ENCODE measurements at regions not wholly inside any gene's neighbourhood (a gene's known extent, or its start where the extent isn't known, plus 50 kb on each side); places are given as distances from the start of the nearest gene placed in this dataset.

GRCh38 chr9:131805803-131806202, 65.9 kb upstream of the RAPGEF1 start:
- POLR2A ChIA-PET, result interaction anchor here (0.8 to 1.2 kb wide), 2 partner anchors 10 to 29 kb away, joined by 3 read pairs; no protein-coding TSS in a partner anchor
- Histone ChIP-seq H3K79me2 (ENCODE audit: control insufficient read depth, insufficient read depth, low read length) (no peaks in the 10 kb centered on the region), H3K9ac (ENCODE audit: insufficient read depth in 1 of 2, low read depth in 2 of 2, low read length in 2 of 2) (no peak overlapping the region), H3K4me1 (replicated peaks in 1 of 2; ENCODE audit: control insufficient read depth in 2 of 2, insufficient read depth in 2 of 2, low read length in 2 of 2) (no peaks in the 10 kb centered on the region; a peak in 1 of 5 replicates), H2AFZ (ENCODE audit: low read depth, low read length) (no peak overlapping the region), H3K27me3 (ENCODE audit: control insufficient read depth in 2 of 2, insufficient read depth in 2 of 2, low read length in 2 of 2) (peaks cover 22 to 47% of the 10 kb centered on the region in 2 experiments; a peak in 4 of 5 replicates), H3K9me1 (ENCODE audit: control insufficient read depth, insufficient read depth, low read length) (no peaks in the 10 kb centered on the region), H3K36me3 (ENCODE audit: control insufficient read depth, insufficient read depth, low read length) (no peaks in the 10 kb centered on the region), H4K20me1 (replicated peaks; ENCODE audit: control insufficient read depth, insufficient read depth, low read length) (peaks cover 3% of the 10 kb centered on the region), H3K4me2 (ENCODE audit: insufficient read depth, low read length) (no peak overlapping the region), H3K27ac (ENCODE audit: extremely low read depth, low read depth, low read length) (no peak overlapping the region), H3K4me3 (no peak overlapping the region), H3K9me3 (replicated peaks; ENCODE audit: control insufficient read depth, insufficient read depth, low read depth, low read length) (no peaks in the 10 kb centered on the region)
- no peak for DNase-seq (ENCODE audit: extremely low read depth in 1 of 4, low spot score in 3 of 4)
- CTCF ChIA-PET (ENCODE audit: low intra/inter-chr PET ratio), result no interaction called here
- FAIRE-seq, result no peak
- in situ Hi-C loops (cut with MboI) (no loop called here), intact Hi-C loops (cut with micrococcal nuclease) (no loop called here)
- under 1% methylated on average over 8 of the region's 8 CpGs for WGBS (ENCODE audit: insufficient coverage, low coverage, missing lambda C conversion rate)
- BruUV-seq (replicated peaks), result no TSS peak
- no peak for ATAC-seq
- TF ChIP-seq FOXK1 (CRISPR knock-in tag; IDR thresholded peaks at IDR 0.05; ENCODE audit: borderline replicate concordance) (no peak), ZBTB8A (IDR thresholded peaks at IDR 0.05; ENCODE audit: partially characterized antibody) (no peak), SMARCA5 (IDR thresholded peaks at IDR 0.05) (no peak), GABPB1 (CRISPR knock-in tag; IDR thresholded peaks at IDR 0.05) (no peak), ZNF76 (CRISPR knock-in tag; IDR thresholded peaks at IDR 0.05; ENCODE audit: borderline replicate concordance) (no peak), U2AF1 (optimal IDR thresholded peaks at IDR 0.05; ENCODE audit: low read depth, low read length) (no peak), FOSL1 (tag; conservative IDR thresholded peaks at IDR 0.05) (no peak), CHD7 (IDR thresholded peaks at IDR 0.05; ENCODE audit: low read depth, low read length) (no peak), SRSF9 (IDR thresholded peaks at IDR 0.05; ENCODE audit: borderline replicate concordance, low read depth, low read length) (no peak)
- TF ChIP-seq, protein P1, sequence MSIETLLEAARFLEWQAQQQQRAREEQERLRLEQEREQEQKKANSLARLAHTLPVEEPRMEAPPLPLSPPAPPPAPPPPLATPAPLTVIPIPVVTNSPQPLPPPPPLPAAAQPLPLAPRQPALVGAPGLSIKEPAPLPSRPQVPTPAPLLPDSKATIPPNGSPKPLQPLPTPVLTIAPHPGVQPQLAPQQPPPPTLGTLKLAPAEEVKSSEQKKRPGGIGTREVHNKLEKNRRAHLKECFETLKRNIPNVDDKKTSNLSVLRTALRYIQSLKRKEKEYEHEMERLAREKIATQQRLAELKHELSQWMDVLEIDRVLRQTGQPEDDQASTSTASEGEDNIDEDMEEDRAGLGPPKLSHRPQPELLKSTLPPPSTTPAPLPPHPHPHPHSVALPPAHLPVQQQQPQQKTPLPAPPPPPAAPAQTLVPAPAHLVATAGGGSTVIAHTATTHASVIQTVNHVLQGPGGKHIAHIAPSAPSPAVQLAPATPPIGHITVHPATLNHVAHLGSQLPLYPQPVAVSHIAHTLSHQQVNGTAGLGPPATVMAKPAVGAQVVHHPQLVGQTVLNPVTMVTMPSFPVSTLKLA (conservative IDR thresholded peaks at IDR 0.05), result no peak

Data from K562 (cell line).